GM21515 (cell line): ENCODE measurements at regions not wholly inside any gene's neighbourhood (a gene's known extent, or its start where the extent isn't known, plus 50 kb on each side); places are given as distances from the start of the nearest gene placed in this dataset.

ENCODE experiments used
- ATAC-seq: cut with Tn5 transposase; IDR thresholded peaks from one replicate; pipeline ENCODE4 v1.9.1; 2021; ENCODE audit not compliant: unreplicated experiment

GRCh38 chr14:58833634-58834378 lies 196.0 kb downstream of the DACT1 start:
- no peak for ATAC-seq

GRCh38 chr14:58836303-58836974 lies 198.7 kb downstream of the DACT1 start:
- ATAC-seq, result no peak

DNA sequence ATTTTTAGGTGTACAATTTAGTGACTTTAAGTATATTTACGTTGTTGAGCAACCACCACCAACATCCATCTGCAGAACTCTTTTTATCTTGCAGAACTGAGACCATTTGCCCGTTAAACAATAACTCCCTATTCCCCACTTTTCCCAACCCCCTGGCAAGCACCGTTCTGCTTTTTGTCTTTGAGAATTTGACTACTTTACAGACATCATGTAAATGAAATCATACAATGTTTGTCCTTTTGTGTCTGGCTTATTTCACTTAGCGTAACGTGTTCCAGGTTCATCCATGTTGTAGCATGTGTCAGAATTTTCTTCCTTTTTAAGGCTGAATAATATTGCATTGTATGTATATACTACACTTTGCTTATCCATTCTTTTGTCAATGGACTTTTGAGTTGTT lies 201.5 kb downstream of the DACT1 start:
- no peak for ATAC-seq

GRCh38 chr14:58844544-58844943 lies 206.8 kb downstream of the DACT1 start:
- no peak for ATAC-seq

GRCh38 chr14:58846682-58847465 lies 209.1 kb downstream of the DACT1 start:
- ATAC-seq, result no peak

GRCh38 chr14:58848365-58848764 lies 210.6 kb downstream of the DACT1 start:
- ATAC-seq, result no peak

DNA sequence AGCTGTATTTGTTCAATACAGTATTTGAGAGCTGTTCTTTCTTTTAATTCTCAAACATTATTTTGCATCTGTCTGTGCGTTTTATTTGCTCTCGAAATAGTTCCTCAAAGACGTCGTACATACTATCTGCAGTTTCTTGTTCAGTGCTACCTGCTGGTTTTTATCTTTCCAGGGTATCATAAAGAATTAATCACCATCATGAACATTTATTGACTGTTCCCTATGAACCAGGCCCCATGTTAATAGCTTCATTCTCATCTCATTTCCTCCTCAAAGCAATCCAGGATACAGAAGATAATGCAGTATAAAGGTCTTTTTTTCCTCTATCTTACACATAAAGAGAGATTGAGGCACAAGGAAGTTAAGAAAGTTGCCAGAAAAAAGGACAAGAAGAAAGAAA lies 211.8 kb downstream of the DACT1 start:
- no peak for ATAC-seq

DNA sequence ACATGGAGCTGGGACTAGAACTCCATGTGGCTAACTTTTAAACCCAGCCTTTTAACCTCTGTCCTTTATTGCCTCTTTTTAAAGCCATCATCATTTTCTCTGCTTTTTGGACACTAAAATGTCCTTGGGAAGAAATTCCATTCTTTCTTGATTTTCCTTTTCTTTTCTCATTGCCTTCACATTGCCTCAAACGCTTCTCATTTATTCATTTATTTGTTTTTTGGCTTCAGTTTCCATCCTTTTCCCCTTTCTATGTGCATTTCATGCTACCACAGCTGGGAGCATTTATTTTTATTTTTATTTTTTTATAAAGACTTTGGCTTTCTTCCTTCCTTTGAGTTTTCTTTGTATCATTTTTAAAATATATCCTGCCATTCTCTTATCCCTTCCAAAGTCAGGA lies 212.2 kb downstream of the DACT1 start:
- ATAC-seq, result no peak

DNA sequence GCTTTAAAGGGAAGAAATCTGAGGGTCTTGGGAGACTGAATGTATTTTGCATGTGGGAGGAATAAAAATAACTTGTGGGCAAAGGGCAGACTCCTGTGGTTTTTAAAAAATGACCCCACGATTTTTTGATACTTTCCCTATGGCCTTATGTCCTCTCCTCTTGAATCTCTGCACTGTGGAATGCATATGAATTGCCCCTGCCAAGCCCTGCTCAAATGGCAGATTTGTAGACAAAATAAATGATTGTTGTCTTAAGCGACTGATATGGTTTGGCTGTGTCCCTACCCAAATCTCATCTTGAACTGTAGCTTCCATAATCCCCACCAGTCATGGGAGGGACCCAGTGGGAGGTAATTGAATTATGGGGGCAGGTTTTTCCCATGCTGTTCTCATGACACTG lies 223.8 kb downstream of the DACT1 start:
- ATAC-seq, result no peak

DNA sequence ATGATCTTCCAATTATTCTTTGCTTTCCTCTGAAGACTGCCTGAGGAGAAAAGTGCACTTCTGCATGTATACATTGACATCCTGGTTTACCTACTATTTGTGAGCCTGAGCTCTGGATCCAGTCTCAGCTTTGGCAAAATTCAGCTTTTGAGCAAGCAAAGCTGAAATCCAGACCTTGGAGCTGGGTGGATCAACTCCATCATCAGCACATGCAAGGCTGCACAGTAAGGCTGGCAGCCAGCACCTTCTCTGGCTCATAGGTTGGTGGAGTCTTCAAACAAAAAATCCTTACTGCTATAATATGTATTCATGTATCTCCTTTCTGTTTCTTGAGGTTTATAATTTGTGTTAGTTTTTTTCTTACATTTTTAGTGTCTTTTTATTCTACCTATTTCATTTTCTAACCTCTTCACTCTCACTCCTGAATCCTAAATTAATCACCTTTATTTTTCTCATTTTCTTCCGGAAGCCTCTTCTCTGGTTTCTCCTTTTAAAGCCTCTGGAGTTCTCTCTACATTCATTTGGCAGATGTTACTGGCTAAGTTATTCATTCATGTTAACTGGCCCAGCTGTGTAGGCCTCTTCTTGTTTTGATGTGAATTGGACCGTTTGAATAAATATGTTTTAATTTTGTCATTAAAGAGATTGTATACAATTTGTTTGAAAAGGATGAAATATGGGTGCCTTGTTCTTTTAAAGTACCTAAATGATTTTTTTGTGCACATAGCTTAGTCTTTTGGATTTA lies 224.8 kb downstream of the DACT1 start:
- ATAC-seq, result no peak

DNA sequence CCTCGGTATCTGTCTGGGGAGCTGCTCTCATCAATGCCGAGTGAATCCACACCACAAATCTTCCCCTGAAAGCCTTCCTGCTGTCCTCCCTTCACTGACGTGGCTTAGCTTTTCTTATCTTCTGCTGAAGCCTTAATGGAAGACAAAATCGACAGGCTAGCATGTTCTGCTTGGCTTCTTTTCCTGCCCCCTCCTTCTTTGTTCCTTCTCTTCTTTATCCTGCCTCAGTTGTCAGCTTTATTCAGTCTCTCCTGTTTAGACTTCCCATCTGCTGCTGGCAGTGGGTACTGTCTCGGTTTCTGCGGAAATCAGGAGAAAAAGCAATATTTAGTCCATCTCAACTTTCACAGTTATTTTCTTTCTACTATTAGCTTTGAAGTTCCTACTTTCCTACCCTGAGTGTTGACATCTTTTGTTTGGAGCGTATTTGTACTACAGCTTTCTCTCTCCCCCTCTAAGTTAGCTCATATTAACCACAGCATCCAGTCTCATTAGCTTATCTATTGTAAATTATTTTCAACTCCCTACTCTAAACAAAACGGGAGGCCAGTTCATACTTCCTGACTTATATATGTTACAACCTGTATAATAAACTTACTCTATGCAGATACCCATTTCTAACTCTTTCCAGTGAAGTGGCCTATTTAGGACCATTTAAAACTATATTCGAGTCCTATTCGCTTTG lies 226.0 kb downstream of the DACT1 start:
- no peak for ATAC-seq

DNA sequence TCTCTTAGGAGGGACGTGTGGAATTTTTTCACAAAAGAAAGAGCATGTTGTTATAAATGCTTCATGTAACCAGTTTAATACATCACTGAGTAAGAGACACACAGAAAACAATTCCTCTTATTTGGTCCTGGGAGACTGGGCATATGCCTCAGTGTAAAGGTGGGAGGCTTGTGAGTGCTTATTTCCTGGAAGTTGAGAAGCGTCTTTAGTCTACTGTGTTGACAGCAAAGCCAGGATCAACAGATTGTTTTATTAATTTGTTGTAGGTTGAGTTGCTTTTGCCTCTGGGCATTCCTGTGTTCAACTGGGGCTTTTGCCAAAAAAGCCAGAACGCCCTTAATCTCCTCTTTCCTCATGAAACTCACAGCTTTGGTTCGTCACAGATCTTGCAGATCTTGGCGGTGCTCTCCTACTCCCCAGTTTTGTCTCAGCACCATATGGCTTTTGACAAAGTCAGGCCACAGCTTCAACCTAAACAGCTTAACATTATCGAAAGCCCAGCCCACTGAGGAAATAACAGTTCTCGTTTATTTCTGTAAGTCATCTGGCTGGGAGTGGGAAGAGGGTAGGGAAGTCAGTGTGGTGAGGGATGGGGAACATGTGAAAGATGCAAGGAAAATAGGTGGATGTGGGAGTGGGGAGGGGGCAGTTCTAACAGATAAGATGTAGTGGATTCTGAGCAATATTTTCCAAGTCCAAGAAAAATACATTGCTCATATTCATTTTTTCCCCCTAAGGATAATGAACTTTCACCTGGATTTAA lies 227.2 kb downstream of the DACT1 start:
- no peak for ATAC-seq

GRCh38 chr14:58865514-58866281 lies 227.9 kb downstream of the DACT1 start:
- no peak for ATAC-seq

GRCh38 chr14:58866391-58866790 lies 228.6 kb downstream of the DACT1 start:
- ATAC-seq, result no peak

DNA sequence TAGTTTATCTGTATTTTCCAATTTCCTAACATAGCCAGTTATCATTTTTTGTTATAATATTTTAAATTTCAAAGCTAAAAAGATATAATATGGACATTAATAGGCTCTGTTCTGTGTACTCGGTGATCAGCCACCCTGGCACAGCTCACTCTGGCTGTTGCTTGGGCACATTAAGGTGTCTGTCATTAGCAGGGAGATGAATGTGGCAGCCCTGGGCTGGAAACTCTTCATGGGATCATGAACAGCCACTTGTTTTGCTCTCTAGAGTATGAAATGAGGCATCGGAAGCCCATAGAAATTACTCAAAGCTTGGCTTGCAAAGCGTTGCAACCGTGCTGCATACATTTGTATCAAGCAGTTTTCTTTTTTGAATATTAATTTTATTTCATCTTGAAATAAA lies 233.2 kb downstream of the DACT1 start:
- ATAC-seq, result no peak

DNA sequence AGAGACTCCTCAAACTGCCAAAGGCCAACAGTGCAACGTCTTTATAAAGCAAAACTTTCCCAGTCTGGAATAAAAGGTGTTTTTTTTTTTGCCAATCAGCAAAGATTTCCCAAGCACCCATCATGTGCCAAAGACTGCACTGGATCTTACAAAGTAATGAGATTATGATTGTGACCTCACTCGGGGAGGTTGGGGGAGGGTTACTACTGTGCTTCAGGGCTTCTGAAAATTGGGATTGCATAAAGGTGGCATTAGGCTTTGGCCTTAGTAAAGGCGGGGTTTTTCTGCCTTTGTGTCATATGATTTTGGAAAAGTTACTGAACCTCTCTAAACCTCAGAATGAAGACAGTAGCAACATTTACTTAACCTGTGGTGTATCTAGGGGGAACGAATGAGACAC lies 233.8 kb downstream of the DACT1 start:
- no peak for ATAC-seq

- ATAC-seq, result no peak
These were observed 234.3 kb downstream of the DACT1 start for GRCh38 chr14:58872061-58872460.

- ATAC-seq, result no peak
These were observed 235.6 kb downstream of the DACT1 start for GRCh38 chr14:58873228-58873953.

- ATAC-seq, result no peak
These were observed 237.9 kb downstream of the DACT1 start for GRCh38 chr14:58875613-58876012.
